Upper lobe of left lung (tissue), 4 donors: ENCODE measurements at regions not wholly inside any gene's neighbourhood (a gene's known extent, or its start where the extent isn't known, plus 50 kb on each side); places are given as distances from the start of the nearest gene placed in this dataset.

Experiments used
- EP300 ChIP-seq, 4 donors: sonication (generic); formaldehyde crosslinking; IDR thresholded peaks; one replicate each; pipeline ENCODE4 v1.5.1; 2017; ENCODE audit warnings: antibody characterized with exemption in 4 of 4, control low read depth in 2 of 4
- POLR2A ChIP-seq, 4 donors: fragments of 450-650 bp; IDR thresholded peaks; one replicate each; pipeline ENCODE4 v1.5.1; 2016 to 2017; ENCODE audit warnings: antibody characterized with exemption in 4 of 4, mild to moderate bottlenecking in 2 of 4
- POLR2AphosphoS5 ChIP-seq, 2 donors: sonication (generic); formaldehyde crosslinking; IDR thresholded peaks; one replicate each; pipeline ENCODE4 v1.5.1; 2017; ENCODE audit warnings: antibody characterized with exemption in 2 of 2
- TF ChIP-seq, protein P1 (sequence below), 6 experiments: fragments of 450-650 bp in 4 of 6; fragments of 200-600 bp in 2 of 6; sonication (generic) in 2 of 6; IDR thresholded peaks; one replicate each; pipeline ENCODE4 v1.5.1; 2016 to 2019; ENCODE audit warnings: antibody characterized with exemption in 6 of 6

DNA sequence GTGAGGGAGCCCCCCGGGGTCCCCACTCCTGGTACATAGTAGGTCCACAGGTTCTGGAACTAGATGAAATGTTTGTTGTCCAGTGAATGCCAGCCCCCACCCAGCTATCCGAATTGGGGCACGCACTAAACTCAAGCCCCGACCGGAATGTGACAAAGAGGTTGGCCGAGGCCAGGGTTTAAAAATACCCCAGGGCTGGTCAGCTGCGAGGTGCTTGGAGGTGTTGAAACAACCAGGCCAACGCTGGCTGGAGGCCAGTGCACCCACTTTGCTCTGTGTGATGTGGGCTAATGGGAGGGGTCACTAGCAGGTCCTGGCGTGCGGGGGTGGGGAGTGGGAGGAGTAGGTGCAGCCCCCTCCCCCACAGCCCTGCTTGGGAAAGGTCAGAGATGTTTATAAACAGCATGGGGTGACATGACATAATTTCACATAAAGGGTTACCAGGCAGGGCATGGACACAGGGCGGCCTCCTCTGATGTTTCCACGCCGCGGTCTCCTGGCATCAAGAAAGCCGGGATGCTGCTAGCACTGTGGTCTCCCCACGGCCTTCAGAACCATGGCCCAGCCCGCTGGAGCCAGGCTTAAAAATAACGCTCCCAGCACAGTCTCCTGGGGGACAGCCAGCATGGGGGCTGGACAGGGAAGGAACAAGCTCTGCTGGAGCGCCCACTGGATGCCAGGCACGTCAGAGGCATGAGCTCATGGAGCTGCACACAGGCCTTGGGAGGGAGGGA lies 111.2 kb upstream of the PTPN1 start:
- TF ChIP-seq, protein P1, sequence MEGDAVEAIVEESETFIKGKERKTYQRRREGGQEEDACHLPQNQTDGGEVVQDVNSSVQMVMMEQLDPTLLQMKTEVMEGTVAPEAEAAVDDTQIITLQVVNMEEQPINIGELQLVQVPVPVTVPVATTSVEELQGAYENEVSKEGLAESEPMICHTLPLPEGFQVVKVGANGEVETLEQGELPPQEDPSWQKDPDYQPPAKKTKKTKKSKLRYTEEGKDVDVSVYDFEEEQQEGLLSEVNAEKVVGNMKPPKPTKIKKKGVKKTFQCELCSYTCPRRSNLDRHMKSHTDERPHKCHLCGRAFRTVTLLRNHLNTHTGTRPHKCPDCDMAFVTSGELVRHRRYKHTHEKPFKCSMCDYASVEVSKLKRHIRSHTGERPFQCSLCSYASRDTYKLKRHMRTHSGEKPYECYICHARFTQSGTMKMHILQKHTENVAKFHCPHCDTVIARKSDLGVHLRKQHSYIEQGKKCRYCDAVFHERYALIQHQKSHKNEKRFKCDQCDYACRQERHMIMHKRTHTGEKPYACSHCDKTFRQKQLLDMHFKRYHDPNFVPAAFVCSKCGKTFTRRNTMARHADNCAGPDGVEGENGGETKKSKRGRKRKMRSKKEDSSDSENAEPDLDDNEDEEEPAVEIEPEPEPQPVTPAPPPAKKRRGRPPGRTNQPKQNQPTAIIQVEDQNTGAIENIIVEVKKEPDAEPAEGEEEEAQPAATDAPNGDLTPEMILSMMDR (IDR thresholded peaks at IDR 0.05): no peak
- TF ChIP-seq POLR2A (IDR thresholded peaks at IDR 0.05): no peak
- peak in 2 of 4 donors; percentile 59 to 90 for TF ChIP-seq EP300 (IDR thresholded peaks at IDR 0.05)
- TF ChIP-seq POLR2AphosphoS5 (IDR thresholded peaks at IDR 0.05): peak; percentile 25 to 44
